GM23338 (cell line): ENCODE measurements at regions not wholly inside any gene's neighbourhood (a gene's known extent, or its start where the extent isn't known, plus 50 kb on each side); places are given as distances from the start of the nearest gene placed in this dataset.

Experiments
- ATAC-seq: fragments of 200-7000 bp; cut with Tn5 transposase; 3 replicates; pipeline ENCODE4 v1.9.1; 2020
- DNase-seq: peaks from one replicate; pipeline ENCODE4 v3.0.0-alpha.2; 2015; ENCODE audit warnings: low spot score
- H2AFZ ChIP-seq: fragments of 200-600 bp; sonication (generic); 2 replicates; pipeline ENCODE4 v1.8.0; 2016; ENCODE audit warnings: antibody characterized with exemption, mild to moderate bottlenecking, moderate library complexity
- H3F3A ChIP-seq: fragments of 200-600 bp; sonication (generic); replicated peaks from 2 replicates; pipeline ENCODE4 v1.8.0; 2017; ENCODE audit warnings: antibody characterized with exemption, mixed run types, low read depth
- H3K27ac ChIP-seq: fragments of 200-600 bp; sonication (generic); 2 replicates; pipeline ENCODE4 v1.6.1; 2016; ENCODE audit warnings: low read depth
- H3K27me3 ChIP-seq: fragments of 200-600 bp; sonication (generic); 2 replicates; pipeline ENCODE4 v1.8.0; 2016; ENCODE audit warnings: mild to moderate bottlenecking, mixed run types, moderate library complexity; ENCODE audit not compliant: insufficient read depth
- H3K36me3 ChIP-seq: fragments of 200-600 bp; sonication (generic); 2 replicates; pipeline ENCODE4 v1.8.0; 2016; ENCODE audit warnings: mild to moderate bottlenecking; ENCODE audit not compliant: insufficient read depth
- H3K4me1 ChIP-seq: fragments of 200-600 bp; sonication (generic); 2 replicates; pipeline ENCODE4 v1.8.0; 2016; ENCODE audit warnings: mild to moderate bottlenecking, moderate library complexity; ENCODE audit not compliant: insufficient read depth
- H3K4me2 ChIP-seq: fragments of 200-600 bp; sonication (generic); 2 replicates; pipeline ENCODE4 v1.7.1; 2017; ENCODE audit warnings: mixed run types
- H3K4me3 ChIP-seq: fragments of 200-600 bp; sonication (generic); 2 replicates; pipeline ENCODE4 v1.6.1; 2016; ENCODE audit warnings: mixed run types
- H3K79me2 ChIP-seq: fragments of 200-600 bp; sonication (generic); replicated peaks from 2 replicates; pipeline ENCODE4 v1.8.0; 2017; ENCODE audit warnings: mild to moderate bottlenecking; ENCODE audit not compliant: insufficient read depth
- H3K9me2 ChIP-seq: fragments of 200-600 bp; sonication (generic); 2 replicates; pipeline ENCODE4 v1.8.0; 2017; ENCODE audit not compliant: insufficient read depth
- H4K20me1 ChIP-seq: fragments of 200-600 bp; sonication (generic); replicated peaks from 2 replicates; pipeline ENCODE4 v1.8.0; 2017; ENCODE audit warnings: mild to moderate bottlenecking; ENCODE audit not compliant: insufficient read depth
- H3K27ac Mint-ChIP-seq: 2 replicates; pipeline ENCODE4 v1.8.0; 2020; ENCODE audit warnings: inconsistent platforms, mild to moderate bottlenecking, moderate library complexity, mixed read lengths
- H3K27me3 Mint-ChIP-seq: 3 replicates; pipeline ENCODE4 v1.8.0; 2022; ENCODE audit warnings: low read depth, mild to moderate bottlenecking, moderate library complexity, mixed read lengths, inconsistent platforms; ENCODE audit not compliant: insufficient read depth, poor library complexity
- H3K36me3 Mint-ChIP-seq: 3 replicates; pipeline ENCODE4 v1.8.0; 2021; ENCODE audit warnings: low read depth, mild to moderate bottlenecking, inconsistent platforms, moderate library complexity, mixed read lengths
- H3K4me1 Mint-ChIP-seq: 3 replicates; pipeline ENCODE4 v1.8.0; 2020; ENCODE audit warnings: mild to moderate bottlenecking, inconsistent platforms, mixed read lengths
- H3K4me3 Mint-ChIP-seq: 3 replicates; pipeline ENCODE4 v1.8.0; 2021; ENCODE audit warnings: moderate library complexity, mild to moderate bottlenecking, inconsistent platforms, mixed read lengths
- H3K9me3 Mint-ChIP-seq: 3 replicates; pipeline ENCODE4 v1.8.0; 2020; ENCODE audit warnings: moderate library complexity, mild to moderate bottlenecking, inconsistent platforms, mixed read lengths
- CREB1 ChIP-seq: fragments of 250-450 bp; sonication (Bioruptor Pico); IDR thresholded peaks from 2 replicates; pipeline ENCODE4 v1.5.0; 2020; ENCODE audit warnings: low read depth, mild to moderate bottlenecking, moderate library complexity
- CTCF ChIP-seq, 2 experiments: fragments of 200-600 bp in 1 of 2; sonication (generic) in 1 of 2; conservative IDR thresholded peaks; 2 replicates each; pipeline versions ENCODE4 v1.5.1 to v1.6.1; 2016 to 2017; ENCODE audit warnings: antibody characterized with exemption in 2 of 2, low read depth in 2 of 2, mild to moderate bottlenecking in 2 of 2, moderate library complexity in 1 of 2
- POLR2AphosphoS5 ChIP-seq: IDR thresholded peaks from 2 replicates; pipeline ENCODE4 v1.6.1; 2016; ENCODE audit warnings: antibody characterized with exemption, low read depth

GRCh38 chr1:172742599-172743500 is 83.9 kb downstream of the FASLG start:
- H3K27me3 ChIP-seq, result no peaks in the 10 kb centered on the region
- peak; percentile 62 for ATAC-seq
- DNase-seq, result peak; percentile 53
- H3K9me2 ChIP-seq, result no peaks in the 10 kb centered on the region
- H3K4me1 ChIP-seq, result no peaks in the 10 kb centered on the region
- no peaks in the 10 kb centered on the region for H3K36me3 Mint-ChIP-seq
- no peak overlapping the region for H2AFZ ChIP-seq
- no peaks in the 10 kb centered on the region for H3K36me3 ChIP-seq
- H3F3A ChIP-seq, result no peaks in the 10 kb centered on the region
- no peak overlapping the region for H3K4me3 Mint-ChIP-seq
- no peaks in the 10 kb centered on the region for H3K9me3 Mint-ChIP-seq
- H3K4me1 Mint-ChIP-seq, result no peaks in the 10 kb centered on the region; the same call in 2 of the 3 replicates
- H3K27ac Mint-ChIP-seq, result no peak overlapping the region
- TF ChIP-seq CREB1 (CRISPR knock-in tag) (no peak), CTCF (conservative IDR thresholded peaks at IDR 0.05; ENCODE audit: low read depth in 2 of 2) (peak; percentile 78 to 89)
- no peak overlapping the region for H3K4me2 ChIP-seq
- no peaks in the 10 kb centered on the region for H3K79me2 ChIP-seq
- H3K27ac ChIP-seq, result no peak overlapping the region
- H3K27me3 Mint-ChIP-seq, result peaks cover 6% of the 10 kb centered on the region
- H3K4me3 ChIP-seq, result no peak overlapping the region
- no peaks in the 10 kb centered on the region for H4K20me1 ChIP-seq

DNA sequence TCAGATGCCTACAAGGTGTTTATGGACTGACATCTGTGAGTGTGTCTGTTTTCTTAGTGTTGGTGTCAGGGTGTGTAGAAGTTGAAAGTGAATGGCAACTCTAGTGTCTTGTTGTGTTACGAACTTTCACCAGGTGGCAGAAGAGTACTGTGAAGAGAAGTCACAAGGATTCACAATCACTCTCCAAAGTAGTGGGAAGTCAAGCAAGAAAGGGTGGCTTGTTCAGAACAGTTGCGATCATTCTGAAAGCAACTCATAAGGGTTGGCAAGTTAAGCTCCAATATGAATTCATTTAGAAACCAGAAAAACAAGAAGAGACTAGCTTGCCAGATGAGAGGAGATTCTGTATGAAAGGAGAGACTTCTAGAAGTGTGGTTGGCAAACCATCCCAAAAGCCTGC is 86.1 kb downstream of the FASLG start:
- peak; percentile 83 for ATAC-seq
- Histone ChIP-seq H3K9me2 (no peaks in the 10 kb centered on the region), H3K27me3 (no peaks in the 10 kb centered on the region), H2AFZ (no peak overlapping the region), H3K27ac (no peak overlapping the region), H3K4me1 (no peaks in the 10 kb centered on the region), H3K4me2 (no peak overlapping the region), H3F3A (no peaks in the 10 kb centered on the region), H4K20me1 (no peaks in the 10 kb centered on the region), H3K79me2 (no peaks in the 10 kb centered on the region), H3K36me3 (no peaks in the 10 kb centered on the region), H3K4me3 (no peak overlapping the region)
- Mint-ChIP-seq H3K27me3 (peaks cover 7% of the 10 kb centered on the region), H3K4me3 (no peak overlapping the region), H3K36me3 (no peaks in the 10 kb centered on the region), H3K27ac (no peak overlapping the region), H3K4me1 (no peaks in the 10 kb centered on the region; the same call in 2 of the 3 replicates), H3K9me3 (no peaks in the 10 kb centered on the region)
- TF ChIP-seq CTCF (conservative IDR thresholded peaks at IDR 0.05; ENCODE audit: low read depth in 2 of 2), result peak; percentile 75 to 91
- TF ChIP-seq POLR2AphosphoS5, result no peak
- DNase-seq, result peak; percentile 77
